GM18867 (cell line): ENCODE measurements at regions not wholly inside any gene's neighbourhood (a gene's known extent, or its start where the extent isn't known, plus 50 kb on each side); places are given as distances from the start of the nearest gene placed in this dataset.
A peak's percentile ranks its signal among the peaks of the same experiment; 100 is the strongest.
"Not testable (repeated sequence)": the region's sequence is repeated elsewhere in the genome, so short reads cannot be mapped to it uniquely, and the experiment has no call there.

Experiments used
- ATAC-seq: cut with Tn5 transposase; IDR thresholded peaks from one replicate; pipeline ENCODE4 v1.9.1; 2021; ENCODE audit warnings: mild to moderate bottlenecking, moderate library complexity; ENCODE audit not compliant: unreplicated experiment

DNA sequence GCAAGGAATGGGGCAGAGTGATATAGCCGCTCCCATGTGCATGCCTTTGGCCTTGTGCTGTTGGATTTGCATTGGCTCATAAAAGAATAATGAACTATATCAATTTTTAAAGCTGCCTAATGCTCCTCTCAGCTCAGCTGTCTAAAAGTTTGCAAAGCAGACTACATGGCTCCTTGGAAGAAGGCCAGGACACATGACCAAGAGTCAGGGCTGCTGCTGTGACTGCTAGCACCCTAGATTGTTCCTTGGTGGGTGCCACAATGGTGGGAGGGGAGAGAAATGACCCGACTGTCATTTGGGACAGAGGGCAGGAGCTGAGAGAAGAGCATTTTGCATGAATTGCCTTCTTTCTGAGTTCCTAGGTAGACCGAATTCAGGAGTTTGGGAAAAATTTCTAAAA lies 307.9 kb downstream of the PDCD6IP start:
- ATAC-seq: no peak

DNA sequence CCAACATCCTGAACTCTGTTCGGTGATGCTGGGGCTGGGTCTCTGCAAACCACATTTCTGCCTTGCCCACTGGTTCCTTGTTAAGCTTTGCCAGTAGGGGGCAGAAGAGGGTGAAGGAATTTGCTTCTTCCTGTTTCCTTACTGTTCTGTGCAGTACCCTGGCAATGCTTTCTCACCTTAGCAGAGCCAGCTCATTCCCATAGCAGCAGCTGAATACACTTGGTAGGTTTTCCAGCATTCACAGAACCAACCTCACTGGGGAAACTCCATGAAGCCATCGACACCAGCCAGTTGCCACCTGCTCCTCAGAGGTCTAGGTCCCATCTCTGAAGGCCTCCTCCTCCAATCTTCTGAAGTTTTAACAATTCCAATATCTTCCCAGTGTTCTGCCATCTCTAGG lies 308.4 kb downstream of the PDCD6IP start:
- peak; percentile 45 for ATAC-seq

DNA sequence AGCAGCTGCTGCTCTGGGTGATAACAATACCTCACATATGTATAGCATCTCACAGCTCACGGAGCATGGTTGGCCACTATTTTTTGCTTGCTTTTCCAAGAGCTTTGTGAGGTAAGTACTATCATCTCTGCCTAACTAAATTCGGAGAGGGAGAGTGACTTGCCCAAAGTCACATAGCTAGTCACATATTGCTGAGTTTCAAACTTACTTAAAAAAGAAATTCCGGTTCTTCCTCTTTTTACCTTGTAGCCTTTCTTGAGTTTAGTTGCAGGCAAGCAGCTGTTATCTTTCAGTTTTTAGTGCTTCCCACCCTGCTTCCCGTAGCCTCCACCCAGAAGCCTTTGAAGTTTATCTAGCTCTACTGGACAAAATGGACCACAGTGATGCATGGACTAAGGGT lies 309.2 kb downstream of the PDCD6IP start:
- ATAC-seq: peak; percentile 51

DNA sequence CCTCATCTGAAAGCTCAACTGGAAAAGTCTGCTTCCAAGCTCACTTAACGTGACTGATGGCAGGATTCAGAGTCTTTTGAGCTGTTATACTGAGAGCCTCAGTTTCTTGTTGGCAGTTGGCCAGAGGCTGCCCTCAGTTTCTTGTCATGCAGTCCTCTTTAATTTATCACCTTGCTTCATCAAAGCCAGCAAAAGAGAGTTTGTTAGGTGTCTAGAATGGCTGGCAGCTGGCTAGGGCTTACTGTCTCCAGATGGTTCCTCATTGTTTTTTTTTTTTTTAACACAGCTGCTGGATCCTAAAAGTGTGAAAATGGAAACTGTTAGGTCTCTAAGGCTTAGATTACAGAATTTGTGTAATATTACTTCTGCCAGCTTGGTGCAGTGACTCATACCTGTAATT lies 310.6 kb downstream of the PDCD6IP start:
- ATAC-seq: no peak

DNA sequence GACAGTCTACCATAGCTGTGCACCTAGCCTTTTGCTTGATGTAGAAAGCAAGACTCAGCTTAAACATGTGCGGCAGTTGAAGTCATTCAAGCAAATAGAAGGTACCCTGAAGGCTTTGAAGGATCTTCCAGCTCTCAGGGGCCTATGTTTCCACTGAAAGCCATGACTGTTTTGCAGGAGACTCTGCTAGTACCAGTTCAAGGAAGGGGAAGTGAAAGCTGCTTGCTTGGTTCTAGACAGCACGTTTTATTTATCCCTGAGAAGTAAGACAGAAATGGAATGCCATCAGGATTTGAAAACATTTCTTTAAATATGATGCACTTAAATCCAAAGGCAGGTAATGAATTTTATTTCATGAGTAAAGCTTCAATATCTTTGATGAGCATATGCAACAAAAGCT lies 311.4 kb downstream of the PDCD6IP start:
- peak; percentile 49 for ATAC-seq

DNA sequence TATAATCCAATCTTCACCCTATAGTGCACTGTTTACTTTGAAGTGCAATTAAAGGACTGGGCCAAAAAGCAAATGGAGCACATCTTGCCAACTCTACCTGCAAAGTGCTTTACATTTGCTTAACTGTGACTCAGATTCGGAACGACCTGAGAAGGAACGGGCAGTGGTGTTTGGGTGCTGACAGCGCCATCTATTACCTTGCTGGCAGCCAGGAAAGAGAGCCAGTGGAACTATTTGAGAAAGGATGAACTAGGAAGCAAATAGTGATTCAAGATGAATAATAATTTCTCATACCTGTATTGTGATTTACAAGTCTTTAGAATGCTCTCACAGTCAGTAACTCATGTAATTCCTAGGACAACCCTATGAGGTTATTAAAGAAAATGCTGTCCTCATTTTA lies 312.9 kb downstream of the PDCD6IP start:
- no peak for ATAC-seq

DNA sequence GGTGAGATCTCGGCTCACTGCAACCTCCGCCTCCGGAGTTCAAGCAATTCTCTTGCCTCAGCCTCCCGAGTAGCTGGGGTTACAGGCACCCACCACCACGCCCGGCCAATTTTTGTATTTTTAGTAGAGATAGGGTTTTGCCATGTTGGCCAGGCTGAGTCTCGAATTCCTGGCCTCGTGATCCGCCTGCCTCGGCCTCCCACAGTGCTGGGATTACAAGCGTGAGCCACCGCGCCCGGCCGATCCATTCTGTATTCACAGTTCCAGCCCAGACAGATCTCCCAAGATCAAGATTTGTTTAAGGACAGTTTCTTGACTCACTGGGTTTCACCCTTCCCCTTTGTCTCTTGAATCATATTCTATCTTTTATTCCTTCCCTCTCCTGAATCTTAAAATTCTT lies 313.8 kb downstream of the PDCD6IP start:
- not testable (repeated sequence) for ATAC-seq

DNA sequence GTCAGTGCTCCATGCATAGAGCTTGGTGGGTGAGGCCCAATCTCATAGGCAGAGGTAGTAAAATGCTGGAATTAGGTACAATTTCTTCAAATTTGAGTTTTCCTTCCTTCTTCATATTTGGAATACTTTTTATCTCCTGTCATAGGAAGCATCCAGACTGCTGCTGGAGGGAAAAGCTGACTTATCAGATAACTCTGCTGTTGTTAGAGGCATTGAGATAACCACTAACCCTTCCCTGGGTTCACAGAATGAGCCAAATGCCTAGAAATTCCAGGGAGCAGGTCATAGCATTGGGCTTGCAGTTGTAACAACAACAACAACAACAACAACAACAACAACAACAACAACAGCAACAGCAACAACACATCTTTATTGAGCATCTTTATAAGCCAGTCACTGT lies 332.7 kb downstream of the PDCD6IP start:
- no peak for ATAC-seq

DNA sequence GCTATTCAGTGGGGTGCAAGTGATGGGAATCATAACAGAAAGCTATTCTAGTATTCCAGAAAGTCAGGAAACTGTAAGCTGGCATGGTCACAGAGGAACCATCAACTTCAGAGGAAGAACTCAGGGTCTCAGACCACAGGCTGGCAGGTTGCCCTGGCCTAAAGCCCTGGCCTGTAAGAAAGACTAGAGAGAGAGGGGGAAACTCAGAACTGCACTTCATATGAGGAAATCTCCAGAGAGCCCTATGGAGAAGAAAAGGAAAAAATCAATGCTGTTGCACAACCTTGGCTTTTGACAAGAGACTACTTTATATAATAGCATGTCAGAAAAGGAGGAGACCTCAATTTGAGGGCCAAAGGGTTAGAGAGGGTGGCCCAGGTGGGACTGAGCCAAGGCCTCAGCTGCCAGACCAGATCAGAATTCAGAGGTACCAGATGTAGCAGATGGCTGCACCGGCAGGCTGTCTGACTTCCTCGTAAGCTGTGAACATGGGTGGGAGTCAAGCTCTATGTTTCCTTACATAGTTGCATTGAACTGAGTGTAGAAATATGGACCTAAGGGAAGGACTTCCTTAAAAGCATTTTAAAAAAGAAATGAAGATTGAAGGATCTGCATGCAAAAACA lies 333.8 kb downstream of the PDCD6IP start:
- no peak for ATAC-seq

DNA sequence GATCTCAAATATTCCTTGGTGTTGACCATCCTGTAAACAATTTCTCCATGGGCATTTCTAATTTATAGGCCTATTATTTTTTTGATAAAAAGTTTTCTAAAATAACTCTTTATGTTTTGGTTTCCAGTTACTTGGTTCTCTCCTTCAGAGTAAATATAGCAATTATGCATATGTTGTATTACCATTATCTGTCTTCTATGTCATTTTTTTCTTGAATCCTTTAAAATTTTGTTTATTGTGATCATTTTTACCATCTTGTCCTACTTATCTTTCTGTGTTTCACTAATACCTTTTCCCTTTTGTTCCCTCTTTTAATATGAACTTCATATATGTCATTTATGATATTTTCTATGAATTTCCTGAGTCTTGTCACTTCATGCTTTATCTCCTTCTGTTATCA lies 341.1 kb downstream of the PDCD6IP start:
- ATAC-seq: no peak

DNA sequence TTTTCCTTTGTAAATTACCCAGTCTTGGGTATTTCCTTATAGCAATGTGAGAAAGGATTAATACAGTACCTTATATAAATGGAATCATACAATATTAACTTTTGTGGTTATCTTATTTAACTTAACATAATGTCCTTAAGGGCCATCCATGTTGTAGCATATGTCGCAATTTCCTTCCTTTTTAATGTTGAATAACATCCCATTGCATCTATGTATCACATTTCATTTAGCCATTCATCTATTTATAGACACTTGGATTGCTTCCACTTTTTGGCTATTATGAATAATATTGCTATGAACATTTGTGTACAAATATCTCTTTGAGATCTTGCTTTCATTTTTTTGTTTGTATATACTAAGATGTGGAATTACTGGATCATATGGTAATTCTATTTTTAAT lies 342.2 kb downstream of the PDCD6IP start:
- ATAC-seq: no peak

DNA sequence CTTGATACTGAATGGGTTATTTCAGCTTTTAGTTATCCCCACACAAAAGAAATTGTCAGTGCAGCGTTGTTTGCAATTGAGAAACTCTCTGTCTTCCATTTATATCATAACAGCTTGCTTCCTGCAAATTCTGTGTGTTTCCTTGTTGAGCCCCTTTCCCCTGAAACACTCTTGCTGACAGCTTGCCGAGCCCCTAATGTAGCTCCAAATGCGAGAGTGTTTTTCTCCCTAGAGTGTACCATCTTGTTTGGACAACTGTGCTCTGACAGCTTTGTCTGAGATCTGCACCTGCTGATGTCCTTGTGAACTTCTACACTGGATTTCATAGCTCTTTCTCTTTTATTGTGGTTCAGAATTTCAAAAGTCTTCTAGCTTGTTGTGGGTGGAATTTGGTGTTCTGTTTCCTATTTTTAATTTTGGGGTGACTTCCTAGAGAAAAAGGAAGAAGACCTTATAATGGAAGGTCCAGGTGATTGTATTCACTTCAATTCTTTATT lies 343.5 kb downstream of the PDCD6IP start:
- ATAC-seq: no peak

DNA sequence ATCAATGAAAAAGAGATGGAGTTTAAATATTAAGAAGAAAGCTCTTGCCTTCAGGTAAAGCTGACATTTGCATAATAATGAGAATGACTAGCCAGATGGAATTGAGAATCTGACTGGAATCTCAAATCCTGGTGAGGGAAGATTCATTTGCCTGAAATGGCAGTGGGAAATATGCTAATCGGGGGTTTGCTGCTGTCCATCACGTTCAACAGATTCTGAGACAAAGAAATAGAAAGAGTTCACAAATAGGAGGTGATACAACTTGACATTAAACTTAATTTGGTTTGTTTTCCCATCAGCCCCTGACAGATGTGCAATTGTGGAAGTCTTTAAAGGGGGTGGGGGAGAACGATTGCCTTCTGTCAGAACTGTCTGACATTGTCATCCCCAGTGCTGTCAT lies 347.4 kb downstream of the PDCD6IP start:
- ATAC-seq: no peak

DNA sequence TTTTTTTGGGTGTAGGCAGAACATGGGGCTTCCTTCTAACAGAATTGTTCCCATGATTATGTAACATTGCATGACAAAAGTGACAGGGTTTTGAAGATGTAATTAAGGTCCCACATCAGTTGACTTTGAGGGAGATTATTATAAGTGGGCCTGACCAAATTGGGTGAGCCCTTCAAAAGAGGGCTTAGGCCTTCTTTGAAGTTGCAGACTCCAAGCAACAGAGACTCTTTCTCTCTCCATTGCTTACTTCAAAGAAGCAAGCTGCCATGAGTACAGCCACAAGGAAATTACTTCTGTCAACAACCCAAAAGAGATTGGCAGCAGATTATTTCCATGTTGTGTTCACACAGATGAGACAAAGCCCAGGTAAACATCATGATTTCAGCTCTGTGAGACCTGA lies 348.2 kb downstream of the PDCD6IP start:
- ATAC-seq: no peak

DNA sequence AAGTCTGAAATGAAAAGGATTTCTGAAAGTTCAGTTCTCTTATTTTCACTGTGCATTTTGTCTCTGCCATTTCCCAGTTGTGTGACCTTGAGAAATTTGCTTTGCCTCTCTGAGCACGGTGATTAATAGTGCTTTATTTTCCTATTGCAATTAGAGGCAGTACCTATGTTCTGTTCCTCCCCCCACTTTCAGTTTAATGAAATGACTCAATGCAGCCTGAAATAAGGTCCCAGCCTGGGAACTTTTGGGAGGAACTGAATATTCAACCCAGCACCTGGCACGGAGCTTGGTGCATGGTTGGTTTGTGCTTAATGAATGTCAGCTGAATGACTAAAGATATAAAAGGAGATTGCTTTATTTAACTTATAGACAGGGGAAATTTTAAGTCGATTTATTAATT lies 352.6 kb downstream of the PDCD6IP start:
- ATAC-seq: no peak

DNA sequence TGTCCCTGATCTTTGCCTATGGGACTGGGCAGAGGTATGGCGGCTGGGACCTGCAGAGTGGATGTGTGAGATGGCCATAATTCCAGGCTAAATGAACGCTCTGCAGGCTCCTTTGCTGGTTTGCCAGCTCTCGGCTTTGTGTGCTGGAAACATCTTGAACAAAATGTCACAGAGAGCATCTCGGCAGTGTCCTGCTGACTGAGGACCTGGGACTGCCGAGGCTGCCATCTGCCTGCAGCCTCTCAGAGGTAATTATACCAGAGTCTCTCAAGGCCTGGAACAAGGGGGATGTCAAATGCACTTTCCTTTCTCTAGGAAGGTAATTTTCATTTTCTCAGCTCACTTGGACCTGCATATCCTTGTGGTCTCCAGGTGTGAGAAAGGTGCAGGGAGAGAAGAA lies 354.2 kb downstream of the PDCD6IP start:
- ATAC-seq: no peak

DNA sequence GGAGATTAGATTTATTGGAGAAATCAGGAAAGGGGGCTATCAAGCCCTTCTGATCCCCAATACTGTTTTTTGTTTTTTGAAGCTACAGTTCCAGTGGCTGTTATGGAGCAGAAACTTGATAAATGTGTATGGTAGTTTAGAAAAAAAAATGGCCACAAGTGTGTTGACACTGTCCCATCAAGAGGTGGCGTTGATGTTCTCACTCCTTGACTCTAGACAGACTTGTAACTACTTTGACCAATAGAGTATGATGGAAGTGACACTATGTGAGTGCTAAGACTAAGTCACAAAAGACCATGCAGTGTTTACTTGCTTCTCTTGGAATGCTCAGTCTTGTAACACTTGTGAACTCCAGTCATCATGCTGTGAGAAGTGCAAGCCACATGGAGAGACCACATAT lies 356.7 kb downstream of the PDCD6IP start:
- peak; percentile 56 for ATAC-seq

DNA sequence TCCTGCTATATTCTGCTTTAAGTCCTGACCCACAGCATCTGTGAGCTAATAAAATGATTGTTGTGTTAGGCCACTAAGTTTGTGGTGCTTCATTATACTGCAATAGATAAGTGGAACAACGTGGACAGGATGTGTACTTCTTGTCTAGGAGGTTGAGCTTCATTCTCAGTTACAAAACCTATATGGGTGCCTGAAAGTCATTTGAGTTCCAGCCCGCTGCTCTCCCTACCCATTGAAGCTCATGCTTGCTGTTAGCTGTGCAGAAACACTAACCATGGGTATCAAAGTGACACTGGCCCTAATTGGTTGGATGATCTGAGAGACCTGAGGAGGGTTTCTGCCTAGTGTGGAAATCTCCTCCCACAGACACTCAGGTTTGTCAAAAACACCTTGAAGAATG lies 357.2 kb downstream of the PDCD6IP start:
- ATAC-seq: peak; percentile 54

DNA sequence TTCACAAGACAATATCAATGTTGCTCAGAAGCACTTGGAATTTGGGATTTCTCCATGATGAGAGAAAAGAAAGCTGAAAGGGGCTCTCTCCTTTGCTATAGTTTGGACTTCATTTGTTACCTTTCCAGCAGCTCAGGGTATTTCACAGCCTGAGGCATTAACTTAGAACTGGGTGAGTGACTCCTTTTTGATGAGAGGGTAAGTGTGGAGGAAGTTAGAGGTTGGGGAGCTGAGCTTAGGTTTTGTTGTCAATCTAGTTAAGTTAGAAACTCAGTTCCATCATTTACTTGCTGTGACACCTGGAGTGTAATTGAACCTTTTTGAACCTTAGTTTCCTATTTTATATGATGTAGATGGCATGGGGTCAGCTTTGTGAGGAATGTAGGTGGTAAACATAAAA lies 359.1 kb downstream of the PDCD6IP start:
- ATAC-seq: no peak

DNA sequence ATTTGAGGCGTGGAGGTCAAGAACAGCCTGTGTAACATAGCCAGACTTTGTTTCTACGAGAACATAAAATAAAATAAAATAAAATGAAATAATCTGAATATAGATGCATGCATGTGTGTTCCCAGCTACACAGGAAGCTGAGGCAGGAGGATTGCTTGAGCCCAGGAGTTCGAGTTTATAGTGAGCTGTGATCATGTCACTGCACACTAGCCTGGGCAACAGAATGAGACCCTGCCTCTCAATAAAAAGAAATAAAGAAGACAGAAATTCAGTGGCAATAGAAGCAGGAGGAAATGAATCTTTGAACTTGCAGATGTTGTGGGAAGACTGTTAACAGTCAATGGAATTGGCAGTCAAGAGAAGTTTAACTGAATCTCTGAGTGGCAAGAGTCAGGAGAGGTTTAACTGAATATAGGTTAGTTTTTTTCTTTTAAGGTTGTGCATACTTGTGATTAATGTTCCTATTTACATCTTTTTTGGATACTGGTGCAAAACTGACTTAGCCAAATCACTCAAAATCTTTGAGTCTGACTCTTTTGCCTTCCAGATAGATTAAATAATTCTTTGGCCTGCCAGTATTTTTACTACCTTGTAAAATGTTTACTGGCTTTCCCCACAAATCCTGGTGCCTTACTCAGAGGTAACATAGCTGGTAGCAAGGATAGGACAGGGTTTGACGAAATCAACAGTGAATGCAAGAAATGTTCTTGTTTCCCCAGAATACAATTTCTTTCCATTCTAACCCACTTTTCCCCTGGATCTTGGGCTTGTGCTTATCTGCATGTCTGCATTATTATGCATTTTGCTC lies 361.4 kb downstream of the PDCD6IP start:
- ATAC-seq: no peak

DNA sequence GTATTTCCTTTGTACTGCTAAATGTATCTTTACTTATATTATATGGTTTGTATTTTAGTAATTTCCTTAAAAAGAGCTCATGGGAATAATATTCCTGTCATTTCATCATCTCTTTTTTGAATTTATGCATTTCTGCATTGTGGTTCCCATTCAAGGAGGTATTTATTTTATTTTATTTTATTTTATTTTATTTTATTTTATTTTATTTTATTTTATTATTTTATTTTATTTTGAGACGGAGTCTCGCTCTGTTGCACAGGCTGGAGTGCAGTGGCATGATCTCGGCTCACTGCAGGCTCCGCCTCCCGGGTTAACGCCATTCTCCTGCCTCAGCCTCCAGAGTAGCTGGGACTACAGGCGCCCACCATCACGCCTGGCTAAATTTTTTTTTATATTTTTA lies 371.2 kb downstream of the PDCD6IP start:
- not testable (repeated sequence) for ATAC-seq

DNA sequence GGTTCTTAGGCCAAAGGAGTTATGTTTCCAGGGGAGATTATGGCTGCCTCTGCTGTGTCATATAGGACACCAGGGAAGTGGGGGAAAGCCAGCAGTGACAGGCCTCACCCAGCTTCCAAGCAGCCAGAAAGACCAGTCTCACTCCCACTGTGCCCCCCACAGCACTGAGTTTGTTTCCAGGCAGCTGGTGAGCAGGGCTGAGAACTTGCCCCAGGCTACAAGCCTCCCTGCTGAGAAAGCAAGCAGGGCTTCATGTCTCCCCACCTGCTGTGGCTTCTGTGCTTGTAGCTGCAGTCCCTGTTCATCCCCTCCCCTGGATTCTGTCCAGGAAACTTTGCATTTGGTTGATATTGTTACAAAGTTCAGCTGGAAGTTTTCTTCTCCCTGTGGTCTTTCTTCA lies 376.3 kb downstream of the PDCD6IP start:
- no peak for ATAC-seq
